ENCODE measurements at regions not wholly inside any gene's neighbourhood (a gene's known extent, or its start where the extent isn't known, plus 50 kb on each side); places are given as distances from the start of the nearest gene placed in this dataset.
"Not testable (repeated sequence)": the region's sequence is repeated elsewhere in the genome, so short reads cannot be mapped to it uniquely, and the experiment has no call there.

GRCh38 chr1:5704561-5705514 is 287.4 kb downstream of the NPHP4 start:
- peak in 3 of 10 donors; percentile 13 to 51 (median 24) for DNase-seq
- intact Hi-C loops (cut with DNase I) = no loop called here

- no peak for DNase-seq
- intact Hi-C loops (cut with DNase I) = no loop called here
These were observed 290.6 kb downstream of the NPHP4 start for GRCh38 chr1:5701642-5702041.

- no peak for DNase-seq
- intact Hi-C loops (cut with DNase I) = no loop called here
These were observed 298.7 kb downstream of the NPHP4 start for GRCh38 chr1:5693568-5693967.

- DNase-seq = peak in 1 of 10 donors; percentile 47
- intact Hi-C loops (cut with DNase I) = no loop called here
These were observed 299.6 kb downstream of the NPHP4 start for GRCh38 chr1:5692664-5693063.

GRCh38 chr1:5691795-5692509 is 300.3 kb downstream of the NPHP4 start:
- intact Hi-C loops (cut with DNase I) = no loop called here
- DNase-seq = peak in 1 of 10 donors; percentile 62

- peak in 1 of 10 donors; percentile 65 for DNase-seq
- intact Hi-C loops (cut with DNase I) = no loop called here
These were observed 301.3 kb downstream of the NPHP4 start for GRCh38 chr1:5690898-5691297.

GRCh38 chr1:5690291-5690690 is 301.9 kb downstream of the NPHP4 start:
- DNase-seq = no peak
- intact Hi-C loops (cut with DNase I) = no loop called here

- DNase-seq = peak in 1 of 10 donors; percentile 68
- intact Hi-C loops (cut with DNase I) = no loop called here
These were observed 303.8 kb downstream of the NPHP4 start for GRCh38 chr1:5688081-5689077.

GRCh38 chr1:5686925-5687706 is 305.1 kb downstream of the NPHP4 start:
- peak in 1 of 10 donors; percentile 49 for DNase-seq
- intact Hi-C loops (cut with DNase I) = no loop called here

GRCh38 chr1:5686195-5686594 is 306.0 kb downstream of the NPHP4 start:
- no peak for DNase-seq
- intact Hi-C loops (cut with DNase I) = no loop called here

GRCh38 chr1:5685446-5686040 is 306.7 kb downstream of the NPHP4 start:
- DNase-seq = peak in 1 of 10 donors; percentile 59
- intact Hi-C loops (cut with DNase I) = no loop called here

- intact Hi-C loops (cut with DNase I) = no loop called here
- DNase-seq = no peak
These were observed 307.4 kb downstream of the NPHP4 start for GRCh38 chr1:5684791-5685190.

- no peak for DNase-seq
- intact Hi-C loops (cut with DNase I) = no loop called here
These were observed 308.8 kb downstream of the NPHP4 start for GRCh38 chr1:5683446-5683845.

GRCh38 chr1:5682626-5683225 is 309.5 kb downstream of the NPHP4 start:
- DNase-seq = peak in 1 of 10 donors; percentile 51
- intact Hi-C loops (cut with DNase I) = no loop called here

GRCh38 chr1:5681654-5682053 is 310.6 kb downstream of the NPHP4 start:
- intact Hi-C loops (cut with DNase I) = no loop called here
- peak in 2 of 10 donors; percentile 46 to 70 for DNase-seq

GRCh38 chr1:5680600-5680999 is 311.6 kb downstream of the NPHP4 start:
- no peak for DNase-seq
- intact Hi-C loops (cut with DNase I) = no loop called here

GRCh38 chr1:5678759-5679158 is 313.5 kb downstream of the NPHP4 start:
- intact Hi-C loops (cut with DNase I) = no loop called here
- DNase-seq = no peak

GRCh38 chr1:5672355-5672754 is 319.9 kb downstream of the NPHP4 start:
- DNase-seq; intact Hi-C loops (cut with DNase I): not testable (repeated sequence)
